HEK293 (cell line): ENCODE measurements at regions not wholly inside any gene's neighbourhood (a gene's known extent, or its start where the extent isn't known, plus 50 kb on each side); places are given as distances from the start of the nearest gene placed in this dataset.

Source experiments
- CTCF ChIA-PET: fragments of 350-600 bp; formaldehyde crosslinking; extraction: SDS; loops from one replicate; lab custom pipeline; 2021; ENCODE audit warnings: antibody characterized with exemption; lab: Yijun Ruan, JAX
- POLR2A ChIA-PET: fragments of 300-600 bp; formaldehyde crosslinking; extraction: SDS; loops from one replicate; lab custom pipeline; 2020; ENCODE audit warnings: antibody characterized with exemption, inconsistent platforms; lab: Yijun Ruan, JAX
- H3K27ac ChIP-seq: fragments of 200-500 bp; sonication (Bioruptor generic); 2 replicates; pipeline ENCODE4 v1.5.1; 2014; ENCODE audit warnings: low read depth, low read length, control low read depth, inconsistent platforms; ENCODE audit errors: extremely low read depth
- H3K36me3 ChIP-seq, 2 experiments: fragments of 200-500 bp in 1 of 2; sonication (Bioruptor generic) in 1 of 2; 1 replicate in 1 of 2; 2 replicates in 1 of 2; pipeline ENCODE4 v1.5.1; 2014 to 2017; ENCODE audit warnings: inconsistent platforms in 2 of 2, low read length in 2 of 2; ENCODE audit not compliant: control insufficient read depth in 2 of 2, insufficient read depth in 1 of 2
- H3K4me1 ChIP-seq: fragments of 200-500 bp; sonication (Bioruptor generic); 2 replicates; pipeline ENCODE4 v1.5.1; 2014; ENCODE audit warnings: mild to moderate bottlenecking, low read length, inconsistent platforms; ENCODE audit not compliant: control insufficient read depth, insufficient read depth
- H3K4me3 ChIP-seq: 2 replicates; pipeline ENCODE4 v1.5.1; 2011; ENCODE audit warnings: low read depth, mild to moderate bottlenecking, control low read depth, low read length, moderate library complexity
- H3K9me3 ChIP-seq: fragments of 200-500 bp; sonication (Bioruptor generic); 2 replicates; pipeline ENCODE4 v1.5.1; 2014; ENCODE audit warnings: low read depth, low read length, inconsistent platforms; ENCODE audit not compliant: control insufficient read depth, insufficient read depth
- GLIS2 ChIP-seq: fragments of 450-650 bp; formaldehyde crosslinking; IDR thresholded peaks from 2 replicates; pipeline ENCODE4 v1.5.1; 2016; ENCODE audit warnings: missing biosample characterization, missing genetic modification characterization
- YY1 ChIP-seq: fragments of 450-650 bp; formaldehyde crosslinking; IDR thresholded peaks from 2 replicates; pipeline ENCODE4 v1.5.1; 2018; ENCODE audit warnings: missing biosample characterization, missing genetic modification characterization
- ZBTB1 ChIP-seq: fragments of 450-650 bp; formaldehyde crosslinking; IDR thresholded peaks from 2 replicates; pipeline ENCODE4 v1.5.1; 2016; ENCODE audit warnings: missing biosample characterization, missing genetic modification characterization
- ZEB2 ChIP-seq: fragments of 450-650 bp; formaldehyde crosslinking; IDR thresholded peaks from 2 replicates; pipeline ENCODE4 v1.5.1; 2016; ENCODE audit warnings: missing biosample characterization, missing genetic modification characterization
- ZFP69B ChIP-seq: fragments of 450-650 bp; formaldehyde crosslinking; IDR thresholded peaks from 2 replicates; pipeline ENCODE4 v1.5.1; 2016; ENCODE audit warnings: missing biosample characterization, missing genetic modification characterization
- ZNF10 ChIP-seq: fragments of 450-650 bp; formaldehyde crosslinking; IDR thresholded peaks from 2 replicates; pipeline ENCODE4 v1.5.1; 2017; ENCODE audit warnings: missing biosample characterization, missing genetic modification characterization
- ZNF121 ChIP-seq: fragments of 450-650 bp; formaldehyde crosslinking; IDR thresholded peaks from 2 replicates; pipeline ENCODE4 v1.5.1; 2016; ENCODE audit warnings: missing biosample characterization, missing genetic modification characterization
- ZNF140 ChIP-seq: fragments of 450-650 bp; formaldehyde crosslinking; IDR thresholded peaks from 2 replicates; pipeline ENCODE4 v1.5.1; 2016; ENCODE audit warnings: missing biosample characterization, missing genetic modification characterization
- ZNF155 ChIP-seq: fragments of 450-650 bp; formaldehyde crosslinking; IDR thresholded peaks from 2 replicates; pipeline ENCODE4 v1.5.1; 2016; ENCODE audit warnings: missing biosample characterization, missing genetic modification characterization
- ZNF174 ChIP-seq: fragments of 450-650 bp; formaldehyde crosslinking; IDR thresholded peaks from 2 replicates; pipeline ENCODE4 v1.5.0; 2017; ENCODE audit warnings: missing biosample characterization, mild to moderate bottlenecking, missing genetic modification characterization
- ZNF2 ChIP-seq: fragments of 450-650 bp; formaldehyde crosslinking; IDR thresholded peaks from 2 replicates; pipeline ENCODE4 v1.5.1; 2016; ENCODE audit warnings: missing biosample characterization, missing genetic modification characterization
- ZNF214 ChIP-seq: fragments of 450-650 bp; formaldehyde crosslinking; IDR thresholded peaks from 2 replicates; pipeline ENCODE4 v1.5.1; 2017; ENCODE audit warnings: missing biosample characterization, mild to moderate bottlenecking, missing genetic modification characterization, borderline replicate concordance
- ZNF223 ChIP-seq: fragments of 450-650 bp; formaldehyde crosslinking; IDR thresholded peaks from 2 replicates; pipeline ENCODE4 v1.5.1; 2016; ENCODE audit warnings: missing biosample characterization, missing genetic modification characterization
- ZNF341 ChIP-seq: fragments of 450-650 bp; formaldehyde crosslinking; IDR thresholded peaks from 2 replicates; pipeline ENCODE4; 2016; ENCODE audit warnings: low read depth, missing biosample characterization, missing genetic modification characterization
- ZNF37A ChIP-seq: fragments of 450-650 bp; IDR thresholded peaks from 2 replicates; pipeline ENCODE4 v1.5.1; 2018; ENCODE audit warnings: missing biosample characterization, missing genetic modification characterization
- ZNF391 ChIP-seq: fragments of 450-650 bp; formaldehyde crosslinking; IDR thresholded peaks from 2 replicates; pipeline ENCODE4 v1.5.1; 2016; ENCODE audit warnings: low read depth, missing biosample characterization, missing genetic modification characterization, borderline replicate concordance
- ZNF394 ChIP-seq: fragments of 450-650 bp; formaldehyde crosslinking; IDR thresholded peaks from 2 replicates; pipeline ENCODE4 v1.5.1; 2016; ENCODE audit warnings: missing biosample characterization, missing genetic modification characterization, mild to moderate bottlenecking, moderate library complexity, borderline replicate concordance
- ZNF404 ChIP-seq: fragments of 450-650 bp; formaldehyde crosslinking; IDR thresholded peaks from 2 replicates; pipeline ENCODE4 v1.5.1; 2017; ENCODE audit warnings: missing biosample characterization, missing genetic modification characterization
- ZNF510 ChIP-seq: fragments of 450-650 bp; formaldehyde crosslinking; IDR thresholded peaks from 2 replicates; pipeline ENCODE4 v1.5.1; 2018; ENCODE audit warnings: mild to moderate bottlenecking, missing genetic modification characterization, missing biosample characterization; ENCODE audit not compliant: insufficient replicate concordance
- ZNF561 ChIP-seq: fragments of 450-650 bp; IDR thresholded peaks from 2 replicates; pipeline ENCODE4 v1.5.1; 2018; ENCODE audit warnings: missing biosample characterization, missing genetic modification characterization, borderline replicate concordance
- ZNF658 ChIP-seq: fragments of 450-650 bp; formaldehyde crosslinking; IDR thresholded peaks from 2 replicates; pipeline ENCODE4; 2016; ENCODE audit warnings: missing biosample characterization, missing genetic modification characterization
- ZNF670 ChIP-seq: fragments of 450-650 bp; formaldehyde crosslinking; IDR thresholded peaks from 2 replicates; pipeline ENCODE4 v1.5.1; 2016; ENCODE audit warnings: missing biosample characterization, missing genetic modification characterization, low read depth
- ZNF768 ChIP-seq: fragments of 450-650 bp; formaldehyde crosslinking; IDR thresholded peaks from 2 replicates; pipeline ENCODE4 v1.5.1; 2018; ENCODE audit warnings: missing biosample characterization, mild to moderate bottlenecking, missing genetic modification characterization
- ZSCAN23 ChIP-seq: fragments of 450-650 bp; formaldehyde crosslinking; IDR thresholded peaks from 2 replicates; pipeline ENCODE4 v1.5.1; 2016; ENCODE audit warnings: missing biosample characterization, missing genetic modification characterization
- ZXDB ChIP-seq: fragments of 450-650 bp; formaldehyde crosslinking; IDR thresholded peaks from 2 replicates; pipeline ENCODE4 v1.5.1; 2016; ENCODE audit warnings: missing biosample characterization, missing genetic modification characterization
- TF ChIP-seq, protein P1 (sequence below): fragments of 450-650 bp; formaldehyde crosslinking; conservative IDR thresholded peaks from 2 replicates; pipeline ENCODE4 v1.5.1; 2016; ENCODE audit warnings: low read depth, missing biosample characterization, missing genetic modification characterization
- TF ChIP-seq, protein P2 (sequence below): fragments of 450-650 bp; formaldehyde crosslinking; IDR thresholded peaks from 2 replicates; pipeline ENCODE4 v1.5.1; 2016; ENCODE audit warnings: missing biosample characterization, missing genetic modification characterization
- TF ChIP-seq, protein P3 (sequence below): fragments of 450-650 bp; formaldehyde crosslinking; IDR thresholded peaks from 2 replicates; pipeline ENCODE4 v1.5.1; 2016; ENCODE audit warnings: missing biosample characterization, missing genetic modification characterization
- TF ChIP-seq, protein P4 (sequence below): fragments of 450-650 bp; formaldehyde crosslinking; IDR thresholded peaks from 2 replicates; pipeline ENCODE4 v1.5.1; 2016; ENCODE audit warnings: missing biosample characterization, missing genetic modification characterization
- TF ChIP-seq, protein P5 (sequence below): fragments of 450-650 bp; formaldehyde crosslinking; IDR thresholded peaks from 2 replicates; pipeline ENCODE4 v1.5.1; 2017; ENCODE audit warnings: missing biosample characterization, missing genetic modification characterization

DNA sequence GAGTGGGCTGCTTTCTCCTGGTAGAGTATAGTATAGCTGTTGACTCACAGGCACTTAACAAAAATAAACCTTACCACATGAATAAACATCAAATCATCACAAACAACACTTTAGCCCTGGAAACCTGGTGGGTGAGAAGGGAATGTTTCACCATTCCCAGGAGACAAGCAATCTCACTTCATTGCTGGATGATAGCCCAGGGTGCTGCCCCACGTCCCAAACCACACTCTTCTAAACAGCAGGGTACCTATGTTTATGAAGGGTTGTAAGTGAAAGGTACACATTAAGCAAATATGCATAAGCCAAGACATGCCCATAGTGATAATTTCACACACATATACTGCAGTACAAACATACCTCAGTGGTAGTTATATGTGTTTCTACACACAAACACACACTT, 276.2 kb downstream of the FGFR2 start:
- Histone ChIP-seq H3K27ac (no peak overlapping the region), H3K4me1 (peaks cover 18% of the 10 kb centered on the region), H3K36me3 (no peaks in the 10 kb centered on the region), H3K4me3 (no peak overlapping the region), H3K9me3 (no peaks in the 10 kb centered on the region; the same call in 1 of the 2 replicates)
- POLR2A ChIA-PET, result no interaction called here
- CTCF ChIA-PET, result no interaction called here
- TF ChIP-seq YY1, result no peak
- TF ChIP-seq ZNF670 (tag by site-specific recombination), result no peak
- TF ChIP-seq, protein P1, sequence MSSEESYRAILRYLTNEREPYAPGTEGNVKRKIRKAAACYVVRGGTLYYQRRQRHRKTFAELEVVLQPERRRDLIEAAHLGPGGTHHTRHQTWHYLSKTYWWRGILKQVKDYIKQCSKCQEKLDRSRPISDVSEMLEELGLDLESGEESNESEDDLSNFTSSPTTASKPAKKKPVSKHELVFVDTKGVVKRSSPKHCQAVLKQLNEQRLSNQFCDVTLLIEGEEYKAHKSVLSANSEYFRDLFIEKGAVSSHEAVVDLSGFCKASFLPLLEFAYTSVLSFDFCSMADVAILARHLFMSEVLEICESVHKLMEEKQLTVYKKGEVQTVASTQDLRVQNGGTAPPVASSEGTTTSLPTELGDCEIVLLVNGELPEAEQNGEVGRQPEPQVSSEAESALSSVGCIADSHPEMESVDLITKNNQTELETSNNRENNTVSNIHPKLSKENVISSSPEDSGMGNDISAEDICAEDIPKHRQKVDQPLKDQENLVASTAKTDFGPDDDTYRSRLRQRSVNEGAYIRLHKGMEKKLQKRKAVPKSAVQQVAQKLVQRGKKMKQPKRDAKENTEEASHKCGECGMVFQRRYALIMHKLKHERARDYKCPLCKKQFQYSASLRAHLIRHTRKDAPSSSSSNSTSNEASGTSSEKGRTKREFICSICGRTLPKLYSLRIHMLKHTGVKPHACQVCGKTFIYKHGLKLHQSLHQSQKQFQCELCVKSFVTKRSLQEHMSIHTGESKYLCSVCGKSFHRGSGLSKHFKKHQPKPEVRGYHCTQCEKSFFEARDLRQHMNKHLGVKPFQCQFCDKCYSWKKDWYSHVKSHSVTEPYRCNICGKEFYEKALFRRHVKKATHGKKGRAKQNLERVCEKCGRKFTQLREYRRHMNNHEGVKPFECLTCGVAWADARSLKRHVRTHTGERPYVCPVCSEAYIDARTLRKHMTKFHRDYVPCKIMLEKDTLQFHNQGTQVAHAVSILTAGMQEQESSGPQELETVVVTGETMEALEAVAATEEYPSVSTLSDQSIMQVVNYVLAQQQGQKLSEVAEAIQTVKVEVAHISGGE (tag by site-specific recombination), result no peak
- TF ChIP-seq, protein P2, sequence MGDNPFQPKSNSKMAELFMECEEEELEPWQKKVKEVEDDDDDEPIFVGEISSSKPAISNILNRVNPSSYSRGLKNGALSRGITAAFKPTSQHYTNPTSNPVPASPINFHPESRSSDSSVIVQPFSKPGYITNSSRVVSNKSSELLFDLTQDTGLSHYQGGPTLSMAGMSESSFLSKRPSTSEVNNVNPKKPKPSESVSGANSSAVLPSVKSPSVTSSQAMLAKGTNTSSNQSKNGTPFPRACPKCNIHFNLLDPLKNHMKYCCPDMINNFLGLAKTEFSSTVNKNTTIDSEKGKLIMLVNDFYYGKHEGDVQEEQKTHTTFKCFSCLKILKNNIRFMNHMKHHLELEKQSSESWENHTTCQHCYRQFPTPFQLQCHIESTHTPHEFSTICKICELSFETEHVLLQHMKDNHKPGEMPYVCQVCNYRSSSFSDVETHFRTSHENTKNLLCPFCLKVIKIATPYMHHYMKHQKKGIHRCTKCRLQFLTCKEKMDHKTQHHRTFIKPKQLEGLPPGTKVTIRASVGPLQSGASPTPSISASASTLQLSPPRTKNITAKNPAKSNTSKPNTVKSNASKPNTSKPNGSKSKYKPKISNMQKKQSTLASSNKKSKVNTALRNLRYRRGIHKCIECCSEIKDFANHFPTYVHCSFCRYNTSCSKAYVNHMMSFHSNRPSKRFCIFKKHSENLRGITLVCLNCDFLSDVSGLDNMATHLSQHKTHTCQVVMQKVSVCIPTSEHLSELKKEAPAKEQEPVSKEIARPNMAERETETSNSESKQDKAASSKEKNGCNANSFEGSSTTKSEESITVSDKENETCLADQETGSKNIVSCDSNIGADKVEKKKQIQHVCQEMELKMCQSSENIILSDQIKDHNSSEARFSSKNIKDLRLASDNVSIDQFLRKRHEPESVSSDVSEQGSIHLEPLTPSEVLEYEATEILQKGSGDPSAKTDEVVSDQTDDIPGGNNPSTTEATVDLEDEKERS (tag by site-specific recombination), result no peak
- TF ChIP-seq ZSCAN23, result 0 out of 2 replicates have a peak, but pooled peaks have one; percentile 35
- 0 out of 2 replicates have a peak, but pooled peaks have one; percentile 7 for TF ChIP-seq ZFP69B
- no peak for TF ChIP-seq ZNF37A (tag by site-specific recombination)
- no peak for TF ChIP-seq ZEB2 (tag by site-specific recombination)
- no peak for TF ChIP-seq ZNF341 (tag by site-specific recombination)
- TF ChIP-seq ZNF214 (tag by site-specific recombination), result no peak
- no peak for TF ChIP-seq ZNF121 (tag by site-specific recombination)
- no peak for TF ChIP-seq ZNF768
- TF ChIP-seq ZNF174 (tag by site-specific recombination), result no peak
- 0 out of 2 replicates have a peak, but pooled peaks have one; percentile 18 for TF ChIP-seq ZBTB1
- TF ChIP-seq, protein P3, sequence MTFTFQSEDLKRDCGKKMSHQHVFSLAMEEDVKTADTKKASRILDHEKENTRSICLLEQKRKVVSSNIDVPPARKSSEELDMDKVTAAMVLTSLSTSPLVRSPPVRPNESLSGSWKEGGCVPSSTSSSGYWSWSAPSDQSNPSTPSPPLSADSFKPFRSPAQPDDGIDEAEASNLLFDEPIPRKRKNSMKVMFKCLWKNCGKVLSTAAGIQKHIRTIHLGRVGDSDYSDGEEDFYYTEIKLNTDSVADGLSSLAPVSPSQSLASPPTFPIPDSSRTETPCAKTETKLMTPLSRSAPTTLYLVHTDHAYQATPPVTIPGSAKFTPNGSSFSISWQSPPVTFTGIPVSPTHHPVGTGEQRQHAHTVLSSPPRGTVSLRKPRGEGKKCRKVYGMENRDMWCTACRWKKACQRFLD (tag by site-specific recombination), result no peak
- no peak for TF ChIP-seq ZNF10 (tag by site-specific recombination)
- TF ChIP-seq ZNF140 (tag by site-specific recombination), result no peak
- no peak for TF ChIP-seq ZNF404
- no peak for TF ChIP-seq ZNF2 (tag by site-specific recombination)
- TF ChIP-seq ZNF223 (tag by site-specific recombination), result no peak
- TF ChIP-seq GLIS2, result no peak
- TF ChIP-seq ZNF391 (tag by site-specific recombination), result no peak
- TF ChIP-seq ZNF394 (tag by site-specific recombination), result no peak
- TF ChIP-seq ZNF561 (tag by site-specific recombination), result peak; percentile 79; the same call in 1 of the 2 replicates
- TF ChIP-seq, protein P4, sequence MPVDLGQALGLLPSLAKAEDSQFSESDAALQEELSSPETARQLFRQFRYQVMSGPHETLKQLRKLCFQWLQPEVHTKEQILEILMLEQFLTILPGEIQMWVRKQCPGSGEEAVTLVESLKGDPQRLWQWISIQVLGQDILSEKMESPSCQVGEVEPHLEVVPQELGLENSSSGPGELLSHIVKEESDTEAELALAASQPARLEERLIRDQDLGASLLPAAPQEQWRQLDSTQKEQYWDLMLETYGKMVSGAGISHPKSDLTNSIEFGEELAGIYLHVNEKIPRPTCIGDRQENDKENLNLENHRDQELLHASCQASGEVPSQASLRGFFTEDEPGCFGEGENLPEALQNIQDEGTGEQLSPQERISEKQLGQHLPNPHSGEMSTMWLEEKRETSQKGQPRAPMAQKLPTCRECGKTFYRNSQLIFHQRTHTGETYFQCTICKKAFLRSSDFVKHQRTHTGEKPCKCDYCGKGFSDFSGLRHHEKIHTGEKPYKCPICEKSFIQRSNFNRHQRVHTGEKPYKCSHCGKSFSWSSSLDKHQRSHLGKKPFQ (tag by site-specific recombination), result peak; percentile 88
- no peak for TF ChIP-seq ZNF510 (tag by site-specific recombination)
- TF ChIP-seq ZXDB, result no peak
- TF ChIP-seq, protein P5, sequence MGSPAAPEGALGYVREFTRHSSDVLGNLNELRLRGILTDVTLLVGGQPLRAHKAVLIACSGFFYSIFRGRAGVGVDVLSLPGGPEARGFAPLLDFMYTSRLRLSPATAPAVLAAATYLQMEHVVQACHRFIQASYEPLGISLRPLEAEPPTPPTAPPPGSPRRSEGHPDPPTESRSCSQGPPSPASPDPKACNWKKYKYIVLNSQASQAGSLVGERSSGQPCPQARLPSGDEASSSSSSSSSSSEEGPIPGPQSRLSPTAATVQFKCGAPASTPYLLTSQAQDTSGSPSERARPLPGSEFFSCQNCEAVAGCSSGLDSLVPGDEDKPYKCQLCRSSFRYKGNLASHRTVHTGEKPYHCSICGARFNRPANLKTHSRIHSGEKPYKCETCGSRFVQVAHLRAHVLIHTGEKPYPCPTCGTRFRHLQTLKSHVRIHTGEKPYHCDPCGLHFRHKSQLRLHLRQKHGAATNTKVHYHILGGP (tag by site-specific recombination), result no peak
- TF ChIP-seq ZNF658, result no peak
- no peak for TF ChIP-seq ZNF155 (tag by site-specific recombination)
